ELR (cell line): ENCODE measurements at regions not wholly inside any gene's neighbourhood (a gene's known extent, or its start where the extent isn't known, plus 50 kb on each side); places are given as distances from the start of the nearest gene placed in this dataset.
"Not testable (repeated sequence)": the region's sequence is repeated elsewhere in the genome, so short reads cannot be mapped to it uniquely, and the experiment has no call there.

Source experiments
- DNase-seq: peaks from one replicate; pipeline ENCODE4 v3.0.0-alpha.2; 2015; ENCODE audit warnings: low read depth

DNA sequence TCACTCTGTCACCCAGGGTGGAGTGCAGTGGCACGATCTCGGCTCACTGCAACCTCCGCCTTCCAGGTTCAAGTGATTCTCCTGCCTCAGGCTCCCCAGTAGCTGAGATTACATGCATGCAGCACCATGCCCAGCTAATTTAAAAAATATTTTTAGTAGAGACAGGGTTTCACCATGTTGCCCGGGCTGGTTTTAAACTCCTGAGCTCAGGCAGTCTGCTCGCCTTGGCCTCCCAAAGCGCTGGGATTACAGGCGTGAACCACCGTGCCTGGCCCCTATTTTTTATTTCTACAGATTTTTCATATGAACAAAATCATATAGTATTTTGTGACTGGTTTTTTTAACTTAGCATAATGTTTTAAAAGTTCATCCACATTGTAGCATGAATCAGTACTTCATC lies 310.6 kb downstream of the RPS24 start:
- not testable (repeated sequence) for DNase-seq

GRCh38 chr10:78345515-78345914 lies 311.9 kb downstream of the RPS24 start:
- not testable (repeated sequence) for DNase-seq

GRCh38 chr10:78346721-78347120 lies 313.1 kb downstream of the RPS24 start:
- no peak for DNase-seq

- no peak for DNase-seq
Measured at GRCh38 chr10:78348411-78349164, 314.9 kb downstream of the RPS24 start.

DNA sequence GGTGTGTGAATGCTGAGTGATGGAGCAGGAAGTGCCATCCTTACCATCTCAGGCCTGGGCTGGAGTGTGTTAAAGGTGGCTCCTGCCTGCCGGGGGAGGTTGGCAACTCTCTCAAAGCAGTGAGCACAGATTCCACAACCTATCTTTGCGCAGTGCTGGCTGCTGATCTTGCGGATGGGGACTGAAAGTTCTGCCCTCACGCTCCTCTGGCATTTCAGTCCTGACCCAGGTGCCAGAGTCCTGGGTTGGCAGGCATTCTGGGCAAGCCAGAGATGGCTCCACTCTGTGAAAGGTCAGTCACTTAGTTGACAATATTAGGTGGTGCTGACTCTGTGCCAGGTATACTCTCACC lies 315.5 kb downstream of the RPS24 start:
- DNase-seq = no peak

GRCh38 chr10:78349911-78350663 lies 316.4 kb downstream of the RPS24 start:
- no peak for DNase-seq

- DNase-seq = no peak
Measured at GRCh38 chr10:78351283-78351682, 317.6 kb downstream of the RPS24 start.

- no peak for DNase-seq
Measured at GRCh38 chr10:78351809-78352208, 318.1 kb downstream of the RPS24 start.

GRCh38 chr10:78353636-78354035 lies 320.0 kb downstream of the RPS24 start:
- no peak for DNase-seq

- DNase-seq = no peak
Measured at GRCh38 chr10:78354101-78354500, 320.4 kb downstream of the RPS24 start.

DNA sequence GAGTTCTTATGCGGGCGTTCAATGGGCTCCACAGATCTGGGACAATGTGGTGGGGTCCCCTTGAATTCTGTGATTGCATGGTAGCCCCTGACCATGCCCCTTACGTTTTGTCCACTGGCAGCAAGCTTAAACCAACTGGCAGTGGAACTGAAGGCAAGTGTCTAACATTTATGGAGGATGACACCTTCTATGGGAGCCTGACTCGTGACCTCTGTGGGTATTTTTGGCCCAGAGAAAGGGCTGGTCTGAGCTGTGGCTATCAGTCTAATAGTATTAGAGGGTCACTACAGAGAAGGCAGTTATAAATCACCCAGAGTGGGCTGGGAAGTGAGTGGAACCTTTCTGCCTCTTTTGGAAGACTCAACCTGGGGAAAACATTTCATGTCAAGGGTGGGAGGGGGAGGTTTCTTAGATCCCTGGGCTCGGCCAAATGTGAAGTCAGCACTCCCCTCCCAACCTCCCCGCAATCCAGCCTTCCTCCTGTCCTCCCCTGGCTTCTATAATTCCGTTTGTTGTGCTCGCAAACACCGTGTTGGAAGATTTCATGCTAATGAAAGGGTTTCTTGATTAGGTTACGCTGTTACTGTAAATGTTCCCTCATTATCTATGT lies 322.7 kb downstream of the RPS24 start:
- DNase-seq = no peak

DNA sequence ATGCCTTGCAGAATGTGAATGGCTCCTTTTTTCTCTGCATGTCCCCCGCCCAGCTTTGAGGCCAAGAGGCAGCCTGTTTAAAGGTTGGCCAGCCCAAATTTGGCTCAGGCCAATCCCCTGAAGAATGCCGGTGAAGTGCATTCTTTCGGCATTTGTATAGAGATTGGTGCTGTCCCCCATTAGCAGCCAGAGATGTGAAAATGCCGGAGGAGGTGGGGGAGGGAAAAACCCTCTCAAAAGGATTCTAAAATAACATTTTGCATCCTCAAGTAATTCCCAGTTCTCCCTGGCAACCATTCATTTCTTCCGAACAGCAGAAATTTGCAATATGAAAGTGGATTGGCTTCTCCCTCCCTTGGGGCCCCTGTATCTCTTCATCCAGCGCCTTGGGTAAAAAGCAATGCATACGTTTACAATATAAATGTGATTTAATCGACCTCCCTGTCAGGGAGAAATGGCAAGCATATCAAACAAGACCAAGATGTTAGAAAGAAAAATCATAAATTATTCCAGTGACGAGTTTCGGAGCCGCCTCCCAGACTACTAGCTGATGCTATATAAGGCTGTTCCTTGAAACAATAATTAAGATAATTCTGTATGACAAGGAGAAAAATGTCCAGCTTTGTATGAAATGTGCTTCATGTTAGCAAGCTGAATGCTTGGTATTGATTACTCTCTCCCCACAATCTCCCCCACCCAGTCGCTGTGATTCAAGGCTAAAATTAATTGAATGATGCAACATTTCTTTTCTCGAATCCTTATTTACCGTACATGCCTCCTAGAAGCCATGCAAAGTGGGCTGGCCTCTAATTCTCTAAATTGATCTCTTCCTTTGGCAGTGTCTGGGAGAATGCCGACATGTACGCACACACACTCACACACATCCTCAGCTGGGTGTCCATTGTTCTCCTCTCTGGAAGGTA lies 323.7 kb downstream of the RPS24 start:
- no peak for DNase-seq

DNA sequence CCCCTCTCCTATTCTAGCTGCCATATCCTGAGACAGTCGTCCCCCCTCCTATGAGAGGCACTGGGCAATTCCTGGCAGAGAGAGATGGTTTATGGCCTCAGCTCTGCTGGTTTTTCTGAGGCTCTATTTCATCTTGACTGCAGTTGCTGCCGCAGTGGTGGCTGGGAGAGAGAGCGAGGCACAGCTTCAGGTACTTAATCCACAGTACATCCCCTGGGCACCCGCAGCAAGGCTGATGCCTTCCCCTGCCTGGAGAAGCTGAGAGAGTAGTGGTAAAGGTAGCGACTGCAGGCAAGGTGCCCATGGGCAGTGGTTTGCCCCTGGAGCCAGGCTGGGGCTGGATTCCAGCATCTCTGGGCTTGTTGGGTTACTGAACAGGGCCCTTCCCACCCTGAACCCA lies 324.7 kb downstream of the RPS24 start:
- DNase-seq = no peak

GRCh38 chr10:78358982-78359381 lies 325.3 kb downstream of the RPS24 start:
- no peak for DNase-seq

- no peak for DNase-seq
Measured at GRCh38 chr10:78359640-78360091, 326.0 kb downstream of the RPS24 start.

DNA sequence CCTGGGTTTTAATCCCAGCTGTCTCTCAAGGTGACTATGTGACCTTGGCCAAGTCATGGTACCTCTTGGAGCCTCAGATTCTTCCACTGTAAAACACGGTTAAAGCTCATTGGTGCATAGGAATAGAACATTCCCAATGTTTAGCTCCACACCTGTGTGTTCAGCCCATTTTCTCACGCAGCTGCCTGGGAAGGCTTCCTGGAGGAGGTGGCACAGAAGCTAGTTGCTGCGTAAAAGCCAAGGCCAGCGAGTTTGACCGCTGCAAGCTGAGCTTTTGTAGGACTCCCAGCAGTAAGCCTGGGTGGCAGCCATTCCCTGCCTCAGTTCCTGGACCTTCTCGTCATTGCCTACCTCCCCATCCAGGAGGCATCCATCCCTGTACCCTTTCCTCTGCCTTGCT lies 326.6 kb downstream of the RPS24 start:
- no peak for DNase-seq

- no peak for DNase-seq
Measured at GRCh38 chr10:78361031-78361430, 327.4 kb downstream of the RPS24 start.

DNA sequence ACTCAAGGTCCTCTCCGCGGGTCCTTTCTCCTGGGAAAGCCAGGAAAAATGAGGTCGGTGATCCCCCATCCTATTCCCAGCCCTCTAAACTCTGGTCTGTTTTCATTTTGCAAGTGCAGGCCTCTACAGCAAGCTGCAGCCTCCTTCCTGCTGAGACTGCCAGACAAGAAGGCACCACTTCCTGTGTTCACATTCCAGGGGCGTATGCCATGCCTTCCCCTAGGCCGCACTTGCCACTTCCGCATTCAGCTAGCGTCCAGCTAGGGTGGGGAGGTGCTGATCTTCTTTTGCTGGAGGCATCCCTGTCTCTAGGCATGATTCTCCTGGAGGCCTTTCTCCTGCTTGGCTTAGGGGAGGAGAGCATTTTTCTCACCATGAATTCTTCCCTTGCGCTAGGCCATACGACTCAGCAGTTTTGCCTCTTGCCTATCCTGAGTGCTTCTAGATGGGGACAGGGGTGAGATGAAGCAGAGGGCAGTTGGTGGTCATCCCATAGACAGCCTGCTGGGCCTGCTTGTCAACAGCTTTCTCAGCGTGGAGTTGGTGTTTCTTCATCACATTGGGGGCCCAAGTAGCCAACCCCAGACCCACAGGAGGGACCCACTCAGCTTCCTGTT lies 328.9 kb downstream of the RPS24 start:
- DNase-seq = peak; percentile 46

- DNase-seq = no peak
Measured at GRCh38 chr10:78363190-78363589, 329.5 kb downstream of the RPS24 start.

DNA sequence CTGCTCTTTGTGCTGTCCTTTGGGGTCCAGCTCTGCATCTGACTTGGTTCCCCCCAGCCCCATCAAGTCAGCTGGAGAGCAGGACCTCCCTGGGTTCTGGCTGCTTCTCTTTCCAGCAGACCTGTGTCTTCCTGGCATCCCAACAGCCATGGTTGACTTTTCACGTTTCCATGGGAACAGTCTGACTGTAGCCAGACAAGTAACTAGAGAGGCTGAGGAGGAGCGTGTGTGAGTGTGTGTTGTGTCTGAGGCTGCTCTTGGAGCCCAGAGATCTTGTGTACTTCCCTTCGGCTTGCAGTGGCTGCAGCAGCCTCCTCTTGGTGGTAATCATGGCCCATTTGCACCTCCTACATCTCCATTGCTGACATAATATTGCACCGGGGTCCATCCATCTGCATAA lies 332.0 kb downstream of the RPS24 start:
- DNase-seq = no peak

- DNase-seq = no peak
Measured at GRCh38 chr10:78366663-78367411, 333.2 kb downstream of the RPS24 start.
